Omental fat pad (tissue), 3 donors: ENCODE measurements at regions not wholly inside any gene's neighbourhood (a gene's known extent, or its start where the extent isn't known, plus 50 kb on each side); places are given as distances from the start of the nearest gene placed in this dataset.

ENCODE experiments used
- ATAC-seq: fragments of 150-250 bp; one replicate; pipeline ENCODE4 v1.9.1; 2016; ENCODE audit warnings: mild to moderate bottlenecking, moderate library complexity; ENCODE audit not compliant: low FRiP score
- DNase-seq: peaks from one replicate; pipeline ENCODE4 v3.0.0-alpha.2; 2019; ENCODE audit warnings: low spot score
- CTCF ChIP-seq, 3 donors: fragments of 450-650 bp; IDR thresholded peaks; one replicate each; pipeline ENCODE4 v1.5.1; 2016 to 2017; ENCODE audit warnings: antibody characterized with exemption in 3 of 3, mild to moderate bottlenecking in 3 of 3, moderate library complexity in 2 of 3

- ATAC-seq (no peak), DNase-seq (no peak)
- no peak for TF ChIP-seq CTCF (IDR thresholded peaks at IDR 0.05)
These were observed 210.6 kb upstream of the MAMLD1 start for GRCh38 chrX:150152546-150152945.

GRCh38 chrX:150155436-150156035, 207.6 kb upstream of the MAMLD1 start:
- no peak for DNase-seq
- ATAC-seq: no peak
- no peak for TF ChIP-seq CTCF (IDR thresholded peaks at IDR 0.05)

GRCh38 chrX:150156615-150157014, 206.5 kb upstream of the MAMLD1 start:
- DNase-seq: no peak
- TF ChIP-seq CTCF (IDR thresholded peaks at IDR 0.05): no peak
- no peak for ATAC-seq

- ATAC-seq (no peak), DNase-seq (no peak)
- no peak for TF ChIP-seq CTCF (IDR thresholded peaks at IDR 0.05)
These were observed 205.8 kb upstream of the MAMLD1 start for GRCh38 chrX:150157291-150157690.

- ATAC-seq (no peak), DNase-seq (no peak)
- TF ChIP-seq CTCF (IDR thresholded peaks at IDR 0.05): no peak
These were observed 204.4 kb upstream of the MAMLD1 start for GRCh38 chrX:150158554-150159332.

GRCh38 chrX:150159537-150159936, 203.6 kb upstream of the MAMLD1 start:
- TF ChIP-seq CTCF (IDR thresholded peaks at IDR 0.05): no peak
- ATAC-seq: no peak
- DNase-seq: no peak

- no peak for TF ChIP-seq CTCF (IDR thresholded peaks at IDR 0.05)
- DNase-seq (no peak), ATAC-seq (no peak)
These were observed 202.5 kb upstream of the MAMLD1 start for GRCh38 chrX:150160656-150161055.
